NT2/D1 (cell line): ENCODE measurements at regions not wholly inside any gene's neighbourhood (a gene's known extent, or its start where the extent isn't known, plus 50 kb on each side); places are given as distances from the start of the nearest gene placed in this dataset.

Experiments used
- DNase-seq: peaks from one replicate; pipeline ENCODE4 v3.0.0-alpha.2; 2011; ENCODE audit warnings: low read depth, low spot score
- H3K27me3 ChIP-seq: 2 replicates; pipeline ENCODE4 v1.6.0; 2011; ENCODE audit warnings: mild to moderate bottlenecking; ENCODE audit not compliant: insufficient read length, insufficient read depth
- H3K36me3 ChIP-seq: 2 replicates; pipeline ENCODE4 v1.6.1; 2011; ENCODE audit warnings: mild to moderate bottlenecking, low read length, mixed read lengths; ENCODE audit not compliant: insufficient read depth, insufficient read length
- H3K4me1 ChIP-seq: 2 replicates; pipeline ENCODE4 v1.5.1; 2011; ENCODE audit not compliant: insufficient read depth, insufficient read length
- H3K4me3 ChIP-seq: 2 replicates; pipeline ENCODE4 v1.5.1; 2011; ENCODE audit warnings: low read depth; ENCODE audit not compliant: insufficient read length
- H3K9ac ChIP-seq: 2 replicates; pipeline ENCODE4 v1.6.0; 2011; ENCODE audit warnings: low read depth; ENCODE audit not compliant: insufficient read length
- H3K9me3 ChIP-seq: 2 replicates; pipeline ENCODE4 v1.5.1; 2011; ENCODE audit warnings: mild to moderate bottlenecking, low read length; ENCODE audit not compliant: insufficient read depth
- SUZ12 ChIP-seq: IDR thresholded peaks from 2 replicates; pipeline ENCODE4 v1.6.1; 2011; ENCODE audit not compliant: insufficient read length, insufficient read depth; ENCODE audit errors: extremely low read depth
- YY1 ChIP-seq: IDR thresholded peaks from 2 replicates; pipeline ENCODE4 v1.6.1; 2011; ENCODE audit not compliant: insufficient read length, insufficient read depth
- ZNF274 ChIP-seq: IDR thresholded peaks from 2 replicates; pipeline ENCODE4 v1.6.1; 2011; ENCODE audit warnings: mild to moderate bottlenecking, low read depth, low read length

DNA sequence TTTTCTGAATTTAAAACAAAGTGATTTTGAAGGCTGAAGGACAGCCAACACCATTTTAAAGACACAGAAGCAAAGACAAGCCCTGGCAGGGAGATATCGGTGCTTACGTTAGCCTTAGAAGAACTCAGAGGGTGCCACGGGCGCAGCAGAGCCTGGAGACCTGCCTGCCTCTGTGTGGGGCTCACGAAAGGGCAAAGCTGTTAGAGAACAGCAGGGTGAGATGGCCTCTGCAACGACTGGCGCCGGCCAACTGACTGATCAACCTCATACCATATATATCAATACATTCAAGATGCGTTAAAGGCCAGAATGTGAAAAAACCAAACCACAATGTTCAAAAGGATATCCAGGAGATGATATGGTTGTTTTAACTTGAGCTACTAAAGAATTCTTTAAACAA lies 151.0 kb upstream of the RPS6KA2 start:
- Histone ChIP-seq H3K9ac (no peak overlapping the region), H3K9me3 (no peaks in the 10 kb centered on the region), H3K4me3 (no peak overlapping the region), H3K36me3 (no peaks in the 10 kb centered on the region), H3K27me3 (no peaks in the 10 kb centered on the region), H3K4me1 (peaks cover 2% of the 10 kb centered on the region)
- no peak for DNase-seq
- TF ChIP-seq SUZ12: no peak
- no peak for TF ChIP-seq ZNF274
- TF ChIP-seq YY1: no peak

DNA sequence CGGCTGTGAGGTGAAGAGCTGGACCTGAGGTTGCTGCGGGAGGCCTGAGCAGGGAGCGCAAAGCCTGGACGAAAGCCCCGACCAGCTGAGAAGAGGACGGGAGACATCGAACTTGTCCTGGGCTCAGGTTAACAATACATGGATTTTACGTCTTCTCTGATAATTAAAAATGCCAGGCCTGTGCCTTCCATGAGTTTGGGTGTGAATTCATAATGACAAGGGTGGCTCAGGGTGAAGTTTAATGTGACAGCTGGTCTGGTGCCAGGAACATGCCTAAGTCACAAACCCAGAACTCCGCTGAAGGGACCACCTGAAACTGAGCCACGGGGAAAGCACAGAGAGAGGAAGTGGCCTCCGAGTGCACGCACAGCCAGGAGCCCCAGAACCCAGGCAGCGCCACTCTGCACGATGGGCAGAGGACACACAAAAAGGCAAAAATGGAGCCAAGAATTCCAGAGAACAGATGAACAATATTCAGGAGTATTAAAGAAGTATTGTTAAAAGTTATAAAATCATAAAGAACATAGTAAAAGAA lies 150.1 kb upstream of the RPS6KA2 start:
- H3K4me1 ChIP-seq: no peaks in the 10 kb centered on the region
- H3K4me3 ChIP-seq: no peak overlapping the region
- DNase-seq: no peak
- no peaks in the 10 kb centered on the region for H3K36me3 ChIP-seq
- no peak for TF ChIP-seq ZNF274
- no peak for TF ChIP-seq YY1
- no peak for TF ChIP-seq SUZ12
- no peak overlapping the region for H3K9ac ChIP-seq
- H3K27me3 ChIP-seq: no peaks in the 10 kb centered on the region
- H3K9me3 ChIP-seq: 0 out of 2 replicates have a peak, but pooled peaks cover under 1% of the 10 kb centered on the region

DNA sequence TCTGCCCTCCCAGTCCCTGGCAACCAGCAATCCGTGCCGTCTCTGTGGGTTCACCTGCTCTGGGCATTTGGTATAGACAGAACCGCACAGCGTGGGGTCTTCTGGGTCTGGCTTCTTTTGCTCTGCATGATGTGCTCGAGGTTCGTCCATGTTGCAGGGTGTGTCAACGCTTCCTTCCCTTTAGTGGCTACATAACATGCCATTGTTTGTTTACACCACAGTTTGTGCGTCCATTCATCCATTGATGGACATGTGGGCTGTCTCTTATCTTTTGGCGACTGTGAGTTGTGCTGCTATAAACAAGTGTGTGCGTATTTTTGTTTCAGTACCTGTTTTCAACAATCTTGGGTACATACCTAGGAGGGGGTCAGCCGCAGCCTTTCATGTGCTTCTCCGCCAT lies 149.5 kb upstream of the RPS6KA2 start:
- H3K4me3 ChIP-seq: no peak overlapping the region
- peaks cover 7% of the 10 kb centered on the region; the same call in 1 of the 2 replicates for H3K9me3 ChIP-seq
- DNase-seq: no peak
- H3K4me1 ChIP-seq: no peaks in the 10 kb centered on the region
- TF ChIP-seq ZNF274 (no peak), YY1 (no peak), SUZ12 (no peak)
- H3K9ac ChIP-seq: no peak overlapping the region
- no peaks in the 10 kb centered on the region for H3K36me3 ChIP-seq
- H3K27me3 ChIP-seq: no peaks in the 10 kb centered on the region

DNA sequence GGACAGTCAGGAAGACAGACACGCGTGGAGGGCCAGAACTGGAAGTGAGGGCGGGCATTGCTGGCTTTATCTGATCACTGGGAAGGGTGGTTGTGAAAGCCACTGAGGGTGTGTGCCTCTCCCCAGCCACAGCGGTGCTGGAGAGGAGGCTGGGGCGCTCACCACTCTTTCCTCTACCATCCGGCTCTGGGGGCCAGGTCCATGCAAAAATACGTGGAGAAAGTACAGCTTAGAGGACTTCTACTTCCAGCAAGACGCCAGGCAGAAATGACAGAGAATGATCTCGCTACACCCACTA lies 148.8 kb upstream of the RPS6KA2 start:
- no peak for DNase-seq
- Histone ChIP-seq H3K27me3 (no peaks in the 10 kb centered on the region), H3K9ac (no peak overlapping the region), H3K4me3 (no peak overlapping the region), H3K36me3 (no peaks in the 10 kb centered on the region), H3K9me3 (peaks cover 11% of the 10 kb centered on the region; the same call in 1 of the 2 replicates), H3K4me1 (no peaks in the 10 kb centered on the region)
- TF ChIP-seq YY1 (no peak), SUZ12 (no peak), ZNF274 (no peak)

DNA sequence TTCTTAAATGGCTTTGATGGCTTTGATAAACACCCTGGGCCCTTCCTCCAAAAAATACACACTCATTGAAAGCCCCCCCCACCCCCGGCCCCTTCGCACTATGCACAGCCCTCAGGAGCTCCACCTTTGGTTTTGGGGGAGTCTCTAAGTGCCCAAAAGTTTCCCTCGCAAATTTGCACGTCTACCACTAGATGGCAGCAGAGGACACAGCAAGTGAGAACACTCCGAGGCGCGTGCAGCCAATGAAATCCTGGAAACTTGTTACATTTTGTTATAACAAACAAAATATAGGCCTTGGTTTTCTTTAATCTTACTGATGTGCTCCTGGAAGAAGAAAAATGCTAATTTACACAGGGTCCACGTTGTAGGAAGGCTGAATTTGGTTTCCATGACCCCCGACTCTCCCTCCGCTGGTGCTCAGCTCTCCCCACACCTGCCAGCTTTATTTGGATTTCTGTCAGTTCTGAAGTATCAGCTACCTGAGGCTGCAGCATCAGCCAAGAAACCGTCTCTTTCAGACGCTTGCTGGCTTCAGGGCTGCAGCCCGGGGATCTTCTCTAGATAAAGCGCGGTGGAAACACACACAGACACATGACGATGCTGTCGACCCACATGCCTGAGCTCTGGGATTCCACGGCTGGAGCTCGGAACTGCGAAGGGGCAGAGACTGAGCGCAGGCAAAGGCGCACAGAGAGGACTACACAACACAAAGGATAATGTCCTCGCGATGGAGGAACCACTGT lies 148.3 kb upstream of the RPS6KA2 start:
- Histone ChIP-seq H3K4me3 (no peak overlapping the region), H3K9me3 (peaks cover 11% of the 10 kb centered on the region; the same call in 1 of the 2 replicates), H3K4me1 (no peaks in the 10 kb centered on the region), H3K36me3 (no peaks in the 10 kb centered on the region), H3K27me3 (no peaks in the 10 kb centered on the region), H3K9ac (no peak overlapping the region)
- no peak for DNase-seq
- TF ChIP-seq ZNF274 (no peak), SUZ12 (no peak), YY1 (no peak)

DNA sequence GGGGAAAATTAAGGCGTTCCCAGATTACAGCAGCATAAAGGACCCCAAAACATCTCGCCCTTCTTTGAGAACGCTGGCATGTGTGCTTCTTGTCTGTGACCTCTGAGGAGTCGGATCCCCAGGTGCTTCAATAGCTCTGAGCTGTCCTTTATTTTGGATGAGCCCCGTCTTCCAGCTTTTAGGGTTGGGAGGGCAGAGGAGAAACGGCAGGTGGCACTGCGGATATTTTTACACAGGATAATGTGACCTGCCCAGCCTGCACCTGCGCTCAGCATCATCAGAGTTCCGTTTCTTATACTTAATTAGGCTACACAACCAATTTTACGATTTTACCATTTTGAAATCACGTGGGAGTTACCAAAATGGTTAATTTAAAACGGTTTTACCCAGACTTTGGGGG lies 147.7 kb upstream of the RPS6KA2 start:
- Histone ChIP-seq H3K9ac (no peak overlapping the region), H3K9me3 (peaks cover 11% of the 10 kb centered on the region; the same call in 1 of the 2 replicates), H3K36me3 (no peaks in the 10 kb centered on the region), H3K4me3 (no peak overlapping the region), H3K4me1 (no peaks in the 10 kb centered on the region), H3K27me3 (no peaks in the 10 kb centered on the region)
- TF ChIP-seq YY1: no peak
- no peak for TF ChIP-seq SUZ12
- TF ChIP-seq ZNF274: no peak
- no peak for DNase-seq

DNA sequence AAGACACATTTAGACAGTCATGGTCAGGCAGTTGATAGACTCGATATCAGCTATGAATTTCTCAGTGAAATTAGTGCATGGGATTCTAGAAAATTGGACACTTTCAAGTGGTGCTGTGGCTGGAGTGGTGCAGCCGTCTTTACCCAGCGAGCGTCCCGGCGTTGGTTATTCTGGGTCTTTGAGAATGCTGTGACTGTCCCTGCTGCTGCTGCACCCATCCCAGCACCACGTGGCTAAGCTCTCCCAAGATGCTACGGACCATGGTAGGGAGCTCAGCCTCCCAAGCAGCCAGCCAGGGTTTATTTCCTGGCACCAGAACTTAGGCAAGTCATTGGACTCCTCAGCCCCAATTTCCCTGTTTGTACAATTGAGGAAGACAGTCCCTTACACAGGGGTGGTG lies 147.2 kb upstream of the RPS6KA2 start:
- no peak for DNase-seq

DNA sequence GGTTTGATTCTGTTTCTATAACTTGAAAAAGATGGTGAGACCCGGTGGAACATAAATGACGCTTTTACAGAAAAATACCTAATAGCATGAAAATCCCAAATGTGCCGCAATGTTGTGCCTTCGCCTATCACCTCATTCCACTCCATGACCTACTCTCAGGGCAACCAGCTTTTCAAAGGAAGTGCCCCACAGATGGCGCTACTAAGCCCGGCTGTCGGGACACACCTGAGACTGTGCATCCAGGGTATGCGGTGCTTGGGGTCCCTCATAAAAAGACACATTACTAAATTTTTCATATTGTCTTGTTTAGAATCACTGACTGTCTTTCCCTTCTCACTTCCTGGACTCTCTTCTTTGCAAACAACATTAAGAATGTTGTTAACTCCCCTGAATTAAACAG lies 145.5 kb upstream of the RPS6KA2 start:
- Histone ChIP-seq H3K27me3 (no peaks in the 10 kb centered on the region), H3K9me3 (peaks cover 11% of the 10 kb centered on the region; the same call in 1 of the 2 replicates), H3K4me3 (no peak overlapping the region), H3K9ac (no peak overlapping the region), H3K4me1 (no peaks in the 10 kb centered on the region), H3K36me3 (no peaks in the 10 kb centered on the region)
- TF ChIP-seq ZNF274 (no peak), SUZ12 (no peak), YY1 (no peak)
- DNase-seq: no peak

More for the DNA sequence above, 147.2 kb upstream of the RPS6KA2 start:
- no peak for TF ChIP-seq YY1
- Histone ChIP-seq H3K4me3 (no peak overlapping the region), H3K36me3 (no peaks in the 10 kb centered on the region), H3K9ac (no peak overlapping the region), H3K4me1 (no peaks in the 10 kb centered on the region), H3K9me3 (peaks cover 11% of the 10 kb centered on the region; the same call in 1 of the 2 replicates), H3K27me3 (no peaks in the 10 kb centered on the region)
